ACHN (cell line): ENCODE measurements at regions not wholly inside any gene's neighbourhood (a gene's known extent, or its start where the extent isn't known, plus 50 kb on each side); places are given as distances from the start of the nearest gene placed in this dataset.

Experiments
- DNase-seq: peaks from one replicate; pipeline ENCODE4 v3.0.0-alpha.2; 2015
- in situ Hi-C: cut with HindIII; loops from 2 replicates; pipeline ENCODE4 v1.10.0; 2017; ENCODE audit warnings: low sequenced_read_pairs, low pct_ligation_motif_present, low pct_unique_long_range_greater_than_20kb

DNA sequence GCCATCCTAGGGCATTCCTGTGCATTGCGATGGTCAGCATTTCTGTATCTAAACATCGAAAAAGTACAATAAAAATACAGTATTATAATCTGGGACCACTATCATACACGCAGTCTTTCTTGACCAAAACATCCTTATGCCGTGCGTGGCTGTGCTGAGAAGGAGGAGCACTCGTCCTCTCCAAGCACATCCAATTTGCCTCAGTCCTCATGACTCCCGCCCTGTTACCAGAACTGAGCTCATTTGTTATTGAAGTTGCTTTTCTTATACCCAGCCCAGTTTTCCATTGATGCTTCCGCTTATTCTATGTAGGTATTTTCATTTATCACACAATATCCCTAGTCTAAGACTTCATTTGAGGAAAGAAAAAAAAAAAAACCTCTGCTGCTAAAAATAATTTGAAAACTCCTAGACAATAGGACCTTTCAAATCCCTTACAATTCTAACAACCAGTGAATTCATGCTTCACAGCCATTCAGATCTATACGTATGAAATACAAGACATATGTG, 236.9 kb upstream of the PLEKHG7 start:
- in situ Hi-C loops: no loop called here

DNA sequence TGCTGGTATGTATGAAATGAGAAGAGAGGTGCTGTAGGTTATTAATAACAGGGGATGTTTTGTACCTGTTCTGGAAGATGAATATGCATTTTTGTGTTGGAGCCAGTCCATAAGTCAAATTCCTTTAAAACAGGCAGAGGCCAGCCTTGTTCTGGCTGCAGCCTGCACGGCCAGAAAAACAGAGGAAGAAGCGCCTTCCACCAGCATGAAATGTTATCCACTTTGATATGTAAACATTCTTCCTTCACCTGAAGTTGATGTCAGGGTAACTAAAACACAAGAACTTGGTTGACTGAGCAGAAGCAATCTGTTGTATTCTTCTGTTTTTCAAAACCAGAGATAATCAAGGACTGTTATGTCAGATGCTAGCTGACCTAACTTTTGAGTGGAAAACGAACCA, 237.9 kb upstream of the PLEKHG7 start:
- no peak for DNase-seq
- in situ Hi-C loops: no loop called here

More for the DNA sequence above, 236.9 kb upstream of the PLEKHG7 start:
- DNase-seq: no peak

DNA sequence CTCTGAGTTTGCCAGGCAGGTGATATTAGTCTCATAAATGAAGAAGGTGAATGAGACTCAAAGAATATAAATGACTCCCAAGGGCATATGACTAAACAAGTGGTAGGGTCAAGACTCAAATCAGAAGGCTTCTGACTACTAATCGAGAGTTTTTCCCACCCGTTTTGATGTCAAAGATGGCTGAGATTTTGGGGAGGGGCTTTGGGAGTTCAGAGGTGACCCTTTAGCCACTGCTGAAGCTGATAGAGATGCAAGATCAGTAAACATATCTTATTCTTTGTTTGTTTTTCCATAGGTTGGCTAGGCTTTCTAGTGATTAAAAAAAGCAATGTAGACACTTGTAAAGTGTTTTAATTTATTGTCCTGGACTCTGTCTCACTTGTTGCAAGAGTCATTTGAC, 239.6 kb upstream of the PLEKHG7 start:
- DNase-seq: no peak
- in situ Hi-C loops: no loop called here

DNA sequence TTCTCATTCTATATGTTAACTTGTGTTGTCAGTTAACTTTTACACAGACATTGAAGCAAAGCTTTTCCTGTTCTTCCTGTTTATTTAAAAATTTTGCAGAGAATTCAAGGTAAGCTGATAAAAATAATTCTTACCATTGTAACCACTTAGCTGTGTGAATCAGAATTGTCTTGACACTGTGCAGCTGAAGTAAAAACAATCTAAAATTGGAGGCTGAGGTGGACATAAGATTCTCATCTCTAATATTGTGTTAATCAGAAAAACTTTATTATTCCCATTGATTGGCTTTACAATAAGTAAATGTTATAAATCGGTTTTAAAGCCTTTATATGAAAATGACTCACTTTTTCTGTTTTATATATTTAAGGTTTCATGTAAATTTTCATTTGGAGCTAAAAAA, 240.3 kb upstream of the PLEKHG7 start:
- DNase-seq: no peak
- in situ Hi-C loops: no loop called here

DNA sequence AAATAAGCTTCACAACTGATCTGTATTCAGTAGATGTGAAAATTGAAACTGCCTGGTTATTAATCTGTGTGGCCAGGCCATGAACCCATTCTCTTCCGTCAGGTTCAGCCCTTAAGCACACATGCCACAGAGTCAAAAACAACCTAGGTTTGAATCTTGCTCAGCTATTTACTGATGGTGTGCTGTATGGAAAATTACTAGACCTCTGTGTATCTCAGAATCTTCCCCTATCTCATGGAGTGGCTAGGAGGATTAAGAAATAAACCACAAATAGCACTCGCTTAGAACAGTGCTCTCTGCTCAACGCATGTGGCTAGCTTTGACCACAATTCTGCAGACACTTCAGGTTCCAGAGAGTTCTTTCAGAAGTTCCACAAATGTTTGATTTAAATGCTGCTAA, 240.7 kb upstream of the PLEKHG7 start:
- in situ Hi-C loops: no loop called here
- no peak for DNase-seq

DNA sequence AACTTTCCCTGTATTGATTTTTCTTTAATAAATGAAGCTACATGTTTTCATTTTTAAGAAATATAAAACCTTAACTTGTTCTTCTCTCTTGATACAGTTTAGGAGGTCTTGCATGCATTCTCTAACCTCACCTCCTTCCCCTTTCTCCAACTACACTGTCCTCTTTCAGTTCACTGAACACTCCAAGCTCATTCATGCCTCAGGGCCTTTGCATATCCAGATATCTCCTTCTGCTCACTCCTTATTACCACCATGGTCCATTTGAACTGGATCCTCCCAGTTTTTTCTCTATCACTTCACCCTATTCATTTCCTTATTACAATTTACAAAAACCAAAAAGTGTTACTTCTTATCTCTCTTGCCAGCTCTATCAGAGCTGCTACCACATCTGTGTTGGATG, 242.9 kb upstream of the PLEKHG7 start:
- in situ Hi-C loops: no loop called here
- DNase-seq: no peak

DNA sequence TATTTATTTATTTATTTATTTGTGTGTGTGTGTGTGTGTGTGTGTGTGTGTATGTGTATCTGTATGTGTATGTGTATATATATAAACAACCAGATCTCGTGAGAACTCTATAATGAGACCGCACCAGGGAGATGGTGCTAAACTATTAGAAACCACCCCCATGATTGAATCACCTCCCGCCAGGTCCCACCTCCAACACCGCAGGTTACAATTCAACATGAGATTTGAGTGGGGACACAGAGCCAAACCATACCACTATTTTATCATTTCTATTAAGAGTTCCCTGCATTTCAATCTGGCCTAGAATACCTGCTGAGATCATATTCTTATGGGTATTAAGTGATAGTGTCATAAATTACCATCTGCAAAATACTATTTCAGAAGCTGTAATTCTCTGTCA, 243.8 kb upstream of the PLEKHG7 start:
- in situ Hi-C loops: no loop called here
- DNase-seq: no peak

DNA sequence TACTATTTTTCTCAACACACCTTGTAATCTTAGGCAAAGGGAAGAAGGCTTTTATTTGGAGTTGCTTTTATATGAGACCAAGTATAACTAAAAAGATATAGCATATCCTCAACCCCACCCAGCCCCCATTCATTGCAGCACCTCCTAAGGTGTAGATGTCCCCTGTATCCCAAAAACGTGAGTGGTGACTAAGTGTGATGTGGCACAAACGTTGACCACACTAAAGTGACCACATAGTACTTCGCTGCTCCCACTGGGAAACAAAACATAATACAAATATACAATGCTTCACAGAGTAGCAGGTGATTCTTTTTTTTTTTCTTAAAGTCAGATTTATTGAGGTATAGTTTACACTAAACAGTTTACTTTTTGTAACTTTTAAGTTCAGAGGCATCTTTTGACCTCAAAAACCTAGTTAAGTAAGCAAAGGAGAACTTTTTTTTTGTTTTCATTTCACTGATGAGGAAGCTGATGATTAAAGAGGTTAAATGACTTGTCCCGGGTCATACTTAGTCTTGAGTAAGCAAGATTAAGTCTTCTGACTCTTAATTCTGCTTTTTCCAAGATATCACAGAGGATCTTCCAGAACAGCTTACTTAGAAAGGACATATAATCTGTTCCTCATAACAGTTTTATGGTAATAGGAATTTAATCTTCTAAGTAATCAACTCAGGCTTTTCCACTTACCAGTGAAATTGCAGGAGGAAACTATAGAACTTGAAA, 245.2 kb upstream of the PLEKHG7 start:
- in situ Hi-C loops: no loop called here
- DNase-seq: no peak

DNA sequence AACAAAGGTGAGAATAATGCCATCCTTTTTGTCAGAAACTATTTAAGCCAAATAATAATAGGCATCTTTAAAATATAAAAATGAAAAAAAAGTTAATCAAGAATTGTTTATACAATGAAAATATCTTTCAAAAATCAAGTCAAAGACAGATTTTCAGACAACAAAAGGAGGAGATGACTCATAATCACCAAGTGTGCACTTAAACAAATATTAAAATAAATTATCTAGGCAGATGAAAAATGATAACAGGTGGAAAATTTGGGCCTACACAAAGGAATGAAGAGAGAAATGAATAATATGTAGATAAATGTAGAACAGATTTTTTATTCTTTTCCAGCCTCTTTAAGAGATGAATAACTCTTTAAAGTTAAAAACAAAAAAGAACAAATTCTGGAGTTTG, 250.0 kb upstream of the PLEKHG7 start:
- in situ Hi-C loops: no loop called here
- no peak for DNase-seq

DNA sequence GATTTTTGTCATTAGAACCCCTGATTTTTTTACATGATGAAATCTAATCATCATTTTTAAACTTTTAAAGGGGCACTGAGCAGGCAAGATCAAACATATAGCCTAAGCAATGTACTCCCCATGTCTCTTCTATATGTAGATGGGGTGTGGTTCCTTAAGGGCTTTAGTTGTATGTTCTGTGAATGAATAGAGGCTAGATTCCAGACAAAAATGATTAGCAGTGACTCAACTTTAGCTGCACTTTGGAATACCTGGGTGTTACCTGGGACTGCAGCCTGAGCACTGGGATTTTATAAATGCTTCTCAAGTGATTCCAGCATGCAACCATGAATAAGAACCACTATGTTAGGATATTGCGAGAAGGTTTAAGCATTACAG, 256.7 kb upstream of the PLEKHG7 start:
- in situ Hi-C loops: no loop called here
- DNase-seq: no peak

DNA sequence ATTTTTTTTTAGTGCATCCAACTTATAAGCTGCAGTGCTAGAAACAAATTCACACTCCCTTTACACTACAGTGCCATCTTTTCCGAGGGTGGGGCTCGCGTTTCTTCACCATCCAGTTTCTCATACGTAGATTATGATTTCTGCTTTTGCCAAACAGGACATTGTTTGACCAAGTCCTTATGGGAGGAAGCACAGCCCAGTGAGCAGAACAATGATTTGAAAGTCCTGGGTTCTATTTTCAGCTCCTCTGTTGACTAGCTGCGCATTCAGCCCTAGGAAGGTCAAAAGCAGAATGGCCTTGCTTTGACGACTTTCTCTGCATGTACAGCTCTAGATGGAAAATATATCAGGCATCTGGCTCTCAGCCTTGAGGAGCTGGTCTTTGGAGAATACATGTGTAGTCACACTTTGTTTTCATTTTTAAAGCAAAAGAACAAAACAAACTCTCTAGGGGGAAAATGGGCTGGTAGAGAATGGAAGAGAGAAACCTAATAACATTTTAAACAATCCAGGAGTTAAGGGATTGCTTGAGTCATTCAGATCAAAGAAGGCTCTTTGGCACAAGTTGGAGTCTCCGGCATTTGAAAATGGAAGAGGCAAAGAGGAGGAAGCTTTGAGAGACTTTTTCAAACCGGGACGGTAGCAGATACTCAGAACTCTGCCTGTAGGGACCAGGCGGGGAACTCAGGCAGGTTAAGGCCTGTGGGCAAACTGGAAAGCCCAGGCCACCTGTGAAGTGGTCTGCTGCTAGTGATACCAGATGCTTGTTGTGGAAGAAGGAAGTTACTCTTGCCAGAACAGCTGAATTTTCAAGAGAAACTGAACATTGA, 257.3 kb upstream of the PLEKHG7 start:
- in situ Hi-C loops: no loop called here
- no peak for DNase-seq

DNA sequence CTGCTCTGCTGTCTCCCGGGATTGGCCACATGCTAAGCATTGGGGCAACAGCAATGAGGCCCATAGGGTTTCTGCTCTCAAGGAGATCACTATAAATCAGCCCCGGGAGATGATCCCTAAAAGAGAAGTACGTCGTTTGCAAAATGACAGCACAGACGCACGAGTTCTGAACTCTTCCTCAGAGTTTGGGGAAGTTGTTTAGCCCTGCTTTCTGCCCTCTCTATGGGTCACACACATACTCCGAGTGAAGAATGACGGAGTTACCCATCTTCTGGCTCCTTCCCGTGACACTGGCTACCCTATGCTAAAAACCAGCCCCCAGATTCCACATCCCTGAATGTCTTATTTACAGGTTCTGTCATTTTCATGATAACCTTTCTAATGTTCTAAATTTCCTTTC, 258.0 kb upstream of the PLEKHG7 start:
- in situ Hi-C loops: no loop called here

DNA sequence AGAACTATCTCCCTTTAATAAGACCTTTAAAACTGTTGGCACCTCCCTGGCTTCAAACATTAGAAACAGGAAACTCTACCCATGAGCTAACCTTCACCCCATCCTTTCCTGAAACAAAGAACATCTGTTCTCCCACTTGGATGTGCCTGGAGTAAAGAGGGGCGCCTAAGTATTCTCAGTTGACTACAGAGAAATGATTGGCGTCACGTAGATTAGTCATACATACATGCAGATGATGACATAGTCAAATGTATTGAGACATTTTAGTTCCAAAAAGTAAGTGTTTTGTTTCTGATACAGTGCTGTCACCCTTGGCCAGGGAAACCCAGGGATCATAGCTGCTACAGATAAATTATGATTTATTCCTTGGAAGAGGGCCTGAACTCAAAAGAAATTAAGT, 260.0 kb upstream of the PLEKHG7 start:
- no peak for DNase-seq
- in situ Hi-C loops: no loop called here

More for the DNA sequence above, 258.0 kb upstream of the PLEKHG7 start:
- no peak for DNase-seq

DNA sequence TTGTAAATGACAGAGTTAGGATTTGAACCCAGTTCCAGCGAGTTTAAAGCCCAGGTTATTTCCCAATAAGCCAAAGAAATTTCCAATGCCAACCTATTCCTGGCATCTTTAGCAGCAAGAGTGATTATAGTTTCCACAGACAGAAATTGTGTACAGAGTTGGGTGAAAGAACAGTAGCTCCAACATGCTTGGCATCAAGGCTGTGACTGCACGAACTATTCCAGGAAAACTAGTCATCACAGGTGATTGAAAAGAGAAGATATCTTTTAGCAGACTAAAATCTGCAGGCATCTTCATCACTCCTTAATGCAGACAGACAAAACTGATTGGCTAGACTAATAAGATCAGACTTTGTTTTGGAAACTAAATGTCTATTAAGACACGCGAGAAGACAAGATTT, 262.7 kb upstream of the PLEKHG7 start:
- in situ Hi-C loops: no loop called here
- no peak for DNase-seq

DNA sequence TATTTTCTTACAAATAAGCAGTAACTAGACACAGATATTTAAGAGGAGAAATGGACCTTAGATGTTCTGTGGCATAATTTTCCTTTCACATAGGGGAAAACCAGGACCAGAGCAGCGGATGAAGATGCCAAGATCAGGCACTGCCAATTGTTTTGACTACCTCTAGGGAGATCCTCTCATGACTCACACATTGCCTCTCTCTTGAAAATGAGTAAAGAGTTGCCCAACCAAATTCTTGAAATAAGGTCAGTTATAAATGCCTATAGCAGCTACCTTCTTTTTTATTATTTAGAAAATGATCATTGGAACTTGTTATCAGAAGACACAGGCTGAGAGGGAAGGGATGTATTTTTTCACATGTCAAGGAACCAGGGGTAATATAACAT, 263.4 kb upstream of the PLEKHG7 start:
- no peak for DNase-seq
- in situ Hi-C loops: no loop called here

DNA sequence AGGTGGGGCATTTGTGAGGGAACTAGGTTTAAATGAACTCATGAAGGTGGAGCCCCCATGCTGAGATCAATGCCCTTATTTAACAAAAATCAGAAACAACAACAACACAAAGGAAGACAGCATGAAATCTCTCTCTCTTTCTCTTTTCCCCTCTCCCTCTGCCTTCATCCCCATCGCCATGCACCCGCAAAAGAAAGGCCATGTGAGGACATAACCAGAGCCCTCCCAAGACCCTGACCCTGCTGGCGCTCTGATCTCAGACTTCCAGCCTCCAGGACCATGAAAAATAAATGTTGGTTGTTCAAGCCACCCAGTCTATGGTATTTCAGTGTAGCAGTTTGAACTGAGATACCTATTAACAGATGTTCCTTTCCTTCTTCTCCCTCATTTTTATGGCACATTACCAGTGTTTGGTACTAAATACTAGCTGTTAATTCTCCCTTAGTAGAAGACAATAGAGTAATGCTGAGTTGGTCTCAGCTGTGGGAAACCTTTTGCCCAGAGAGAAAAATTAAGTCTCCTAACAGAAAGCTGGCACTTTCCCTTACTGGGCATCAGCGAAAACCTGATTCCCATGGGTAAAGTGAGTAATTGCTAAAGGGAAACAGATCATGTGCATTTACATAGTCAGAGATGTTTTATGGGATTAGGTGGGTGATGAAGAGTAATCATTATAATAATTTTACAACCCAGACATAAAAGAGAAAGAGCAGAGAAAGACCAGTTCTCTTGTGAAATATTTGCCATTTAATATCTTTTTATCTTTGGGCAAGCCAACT, 264.0 kb upstream of the PLEKHG7 start:
- in situ Hi-C loops: no loop called here
- no peak for DNase-seq

DNA sequence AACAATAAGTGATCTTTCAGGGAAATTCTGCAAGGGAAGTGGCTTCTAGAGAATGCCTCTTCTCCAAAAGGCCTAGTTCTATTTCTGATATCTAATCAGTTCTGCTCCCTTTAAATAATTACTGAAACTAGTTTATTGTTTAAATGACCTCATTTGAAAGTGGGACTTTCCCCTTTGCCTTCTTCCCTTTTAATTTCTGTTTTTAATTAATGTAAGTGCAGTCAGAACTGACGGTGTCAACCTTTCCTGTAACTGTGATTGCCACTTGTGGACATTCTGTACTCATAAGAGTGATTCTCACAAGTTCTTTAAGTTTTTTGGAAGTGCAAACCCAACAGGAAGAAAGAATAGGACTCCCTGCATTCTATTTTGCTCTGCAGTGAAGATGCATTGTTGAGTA, 265.3 kb upstream of the PLEKHG7 start:
- in situ Hi-C loops: no loop called here
- no peak for DNase-seq

DNA sequence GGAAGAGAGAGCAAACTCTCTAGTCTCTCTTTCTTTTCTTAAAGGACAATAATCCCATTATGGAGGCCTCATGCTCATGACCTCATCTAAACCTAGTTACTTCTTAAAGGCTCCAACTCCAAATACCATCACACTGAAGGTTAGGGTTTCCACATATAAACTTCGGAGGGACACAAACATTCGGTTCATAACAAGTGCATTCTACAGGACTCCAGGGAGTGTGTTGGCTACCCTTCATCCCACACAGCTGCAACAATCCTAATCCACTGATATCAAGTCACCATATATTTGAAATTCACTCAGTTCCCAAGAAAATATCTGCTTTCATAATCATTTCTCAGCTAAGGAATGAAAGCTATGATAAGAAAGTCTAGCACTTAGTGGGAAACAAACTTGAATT, 265.9 kb upstream of the PLEKHG7 start:
- in situ Hi-C loops: no loop called here
- DNase-seq: no peak

DNA sequence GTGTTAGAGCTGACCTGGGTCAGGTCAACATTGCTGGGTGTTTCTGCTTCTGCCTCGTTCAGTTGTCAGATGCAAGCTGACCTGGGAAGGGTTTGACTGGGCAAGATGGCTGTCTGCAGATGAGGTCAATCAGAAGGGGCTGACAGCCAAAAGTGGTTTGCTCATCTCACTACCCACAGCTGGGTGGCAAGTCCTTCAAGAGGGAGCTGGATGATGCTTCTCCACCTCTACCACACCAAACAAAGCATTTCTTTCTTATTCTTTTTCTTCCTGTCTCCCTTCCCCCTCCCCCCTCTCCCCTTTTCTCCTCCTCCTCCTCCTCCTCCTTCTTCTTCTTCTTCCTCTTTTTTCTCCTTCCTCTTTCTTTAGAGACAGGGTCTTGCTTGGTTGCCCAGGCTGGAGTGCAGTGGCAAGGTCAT, 268.2 kb upstream of the PLEKHG7 start:
- in situ Hi-C loops: no loop called here
- no peak for DNase-seq
